ENCODE measurements at regions not wholly inside any gene's neighbourhood (a gene's known extent, or its start where the extent isn't known, plus 50 kb on each side); places are given as distances from the start of the nearest gene placed in this dataset.

- H3K36me3 ChIP-seq: no peaks in the 10 kb centered on the region
- no peak overlapping the region for H3K4me3 ChIP-seq
- FAIRE-seq (no peak), DNase-seq (no peak), ATAC-seq (no peak)
- intact Hi-C loops (cut with DNase I): no loop called here
- no peaks in the 10 kb centered on the region for H3K9me3 ChIP-seq
- 59 to 63% methylated on average over 3 of the region's 3 CpGs for WGBS, 2 donors
- H3K27me3 ChIP-seq: no peaks in the 10 kb centered on the region
- no peaks in the 10 kb centered on the region for H3K4me1 ChIP-seq
- TF ChIP-seq, protein P1, sequence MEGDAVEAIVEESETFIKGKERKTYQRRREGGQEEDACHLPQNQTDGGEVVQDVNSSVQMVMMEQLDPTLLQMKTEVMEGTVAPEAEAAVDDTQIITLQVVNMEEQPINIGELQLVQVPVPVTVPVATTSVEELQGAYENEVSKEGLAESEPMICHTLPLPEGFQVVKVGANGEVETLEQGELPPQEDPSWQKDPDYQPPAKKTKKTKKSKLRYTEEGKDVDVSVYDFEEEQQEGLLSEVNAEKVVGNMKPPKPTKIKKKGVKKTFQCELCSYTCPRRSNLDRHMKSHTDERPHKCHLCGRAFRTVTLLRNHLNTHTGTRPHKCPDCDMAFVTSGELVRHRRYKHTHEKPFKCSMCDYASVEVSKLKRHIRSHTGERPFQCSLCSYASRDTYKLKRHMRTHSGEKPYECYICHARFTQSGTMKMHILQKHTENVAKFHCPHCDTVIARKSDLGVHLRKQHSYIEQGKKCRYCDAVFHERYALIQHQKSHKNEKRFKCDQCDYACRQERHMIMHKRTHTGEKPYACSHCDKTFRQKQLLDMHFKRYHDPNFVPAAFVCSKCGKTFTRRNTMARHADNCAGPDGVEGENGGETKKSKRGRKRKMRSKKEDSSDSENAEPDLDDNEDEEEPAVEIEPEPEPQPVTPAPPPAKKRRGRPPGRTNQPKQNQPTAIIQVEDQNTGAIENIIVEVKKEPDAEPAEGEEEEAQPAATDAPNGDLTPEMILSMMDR (IDR thresholded peaks at IDR 0.05): no peak
- H3K27ac ChIP-seq: no peak overlapping the region
Observed at GRCh38 chr2:6089474-6089873, 397.3 kb downstream of the SOX11 start.

DNA sequence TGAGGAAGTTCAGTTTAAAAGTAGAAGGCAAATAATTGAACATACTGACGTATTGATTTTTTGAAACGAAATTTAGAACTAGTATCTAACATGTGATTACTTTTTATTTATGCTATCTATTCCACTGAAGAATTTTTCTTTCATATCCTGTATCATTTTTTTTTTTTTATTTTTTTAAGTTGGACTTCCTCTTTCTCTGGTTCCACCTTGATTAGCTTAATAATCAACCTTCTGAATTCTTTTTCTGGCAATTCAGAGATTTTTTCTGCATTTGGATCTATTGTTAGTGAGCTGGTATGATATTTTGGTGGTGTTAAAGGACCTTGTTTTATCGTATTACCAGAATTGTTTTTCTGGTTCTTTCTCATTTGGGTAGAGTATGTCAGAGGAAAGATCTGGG, 411.2 kb downstream of the SOX11 start:
- Histone ChIP-seq H3K27ac (no peak overlapping the region), H3K27me3 (no peaks in the 10 kb centered on the region), H3K4me3 (no peak overlapping the region), H3K4me1 (peaks cover 0 to 7% (median 6%) of the 10 kb centered on the region in 3 donors), H3K9me3 (no peaks in the 10 kb centered on the region), H3K36me3 (no peaks in the 10 kb centered on the region)
- intact Hi-C loops (cut with DNase I): no loop called here
- FAIRE-seq: no peak
- TF ChIP-seq, protein P1 (IDR thresholded peaks at IDR 0.05): no peak
- DNase-seq: no peak
- peak in 2 of 4 donors; percentile 35 to 51 for ATAC-seq
- WGBS, 2 donors: 36 to 37% methylated on average over 3 of the region's 3 CpGs

DNA sequence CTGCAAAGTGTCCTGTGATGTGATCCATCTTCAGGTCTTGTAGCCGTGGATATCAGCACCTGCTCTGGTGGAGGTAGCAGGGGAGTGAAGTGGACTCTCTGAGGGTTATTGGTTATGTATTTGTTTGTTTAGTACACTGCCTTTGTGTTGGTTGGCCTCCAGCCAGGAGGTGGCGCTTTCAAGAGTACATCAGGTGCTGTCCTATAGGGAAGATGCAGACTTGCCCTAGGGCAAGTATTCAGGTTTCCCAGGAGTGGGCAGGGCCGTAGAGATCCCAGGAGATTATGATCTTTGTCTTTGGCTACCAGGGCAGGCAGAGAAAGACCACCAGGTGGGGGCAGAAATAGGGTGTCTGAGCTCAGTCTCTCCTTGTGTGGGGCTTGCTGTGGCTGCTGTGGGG, 411.8 kb downstream of the SOX11 start:
- TF ChIP-seq, protein P1 (IDR thresholded peaks at IDR 0.05): no peak
- Histone ChIP-seq H3K4me3 (no peak overlapping the region), H3K36me3 (no peaks in the 10 kb centered on the region), H3K27me3 (no peaks in the 10 kb centered on the region), H3K9me3 (no peaks in the 10 kb centered on the region), H3K4me1 (peaks cover 0 to 7% (median 6%) of the 10 kb centered on the region in 3 donors), H3K27ac (no peak overlapping the region)
- DNase-seq (peak in 4 of 6 donors; percentile 3 to 52 (median 42)), ATAC-seq (peak in 3 of 4 donors; percentile 25 to 27 (median 26)), FAIRE-seq (no peak)
- intact Hi-C loops (cut with DNase I): no loop called here
- WGBS, 2 donors: 52 to 54% methylated on average over 3 of the region's 3 CpGs

DNA sequence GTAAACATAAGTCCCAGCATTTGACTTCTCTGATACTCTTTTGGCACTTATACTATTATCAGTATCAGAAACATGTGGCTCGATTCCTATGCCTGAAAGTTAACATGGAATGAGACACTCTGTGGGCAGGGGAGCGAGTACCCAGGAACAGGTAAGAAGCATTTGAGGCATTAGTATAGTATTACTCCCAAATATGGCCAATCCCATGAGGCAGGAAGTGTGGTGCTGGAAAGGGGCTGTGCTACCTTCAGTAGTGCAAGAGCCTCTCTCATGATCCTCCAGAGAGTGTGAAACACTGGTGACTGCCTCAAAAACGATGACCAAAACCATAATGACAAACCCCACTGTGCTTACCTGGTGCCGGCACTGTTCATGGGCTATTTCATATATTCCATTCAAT, 415.1 kb downstream of the SOX11 start:
- intact Hi-C loops (cut with DNase I): no loop called here
- ATAC-seq (no peak), DNase-seq (no peak), FAIRE-seq (no peak)
- no peak overlapping the region for H3K27ac ChIP-seq
- H3K36me3 ChIP-seq: no peaks in the 10 kb centered on the region
- WGBS, 2 donors: 70 to 74% methylated on average over 4 of the region's 4 CpGs
- H3K4me1 ChIP-seq: peaks cover 0 to 7% (median 6%) of the 10 kb centered on the region in 3 donors
- H3K27me3 ChIP-seq: no peaks in the 10 kb centered on the region
- TF ChIP-seq, protein P1 (IDR thresholded peaks at IDR 0.05): no peak
- H3K4me3 ChIP-seq: no peak overlapping the region
- no peaks in the 10 kb centered on the region for H3K9me3 ChIP-seq

DNA sequence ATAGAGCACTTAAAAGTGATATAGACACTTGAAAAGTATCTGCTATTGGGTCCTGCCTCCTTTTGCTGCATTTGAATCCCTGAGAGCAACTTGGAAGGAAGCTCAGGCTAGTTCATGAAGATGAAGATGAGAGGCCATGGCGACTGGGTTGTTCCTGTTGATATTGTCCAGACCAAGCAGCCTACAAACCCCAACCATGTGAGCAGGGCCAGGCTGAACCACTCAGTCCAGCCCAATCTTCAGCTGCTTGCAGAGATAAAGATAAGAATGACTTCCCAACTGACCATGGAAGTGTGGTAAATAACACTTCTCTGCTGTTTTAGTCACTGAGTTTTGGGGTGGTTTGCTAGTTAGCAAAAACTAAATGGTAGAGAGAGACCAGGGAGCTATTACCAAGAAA, 417.6 kb downstream of the SOX11 start:
- intact Hi-C loops (cut with DNase I): no loop called here
- H3K4me1 ChIP-seq: no peaks in the 10 kb centered on the region
- no peak overlapping the region for H3K4me3 ChIP-seq
- FAIRE-seq (no peak), DNase-seq (no peak), ATAC-seq (no peak)
- no peaks in the 10 kb centered on the region for H3K27me3 ChIP-seq
- TF ChIP-seq, protein P1 (IDR thresholded peaks at IDR 0.05): no peak
- H3K27ac ChIP-seq: no peak overlapping the region
- H3K9me3 ChIP-seq: no peaks in the 10 kb centered on the region
- no peaks in the 10 kb centered on the region for H3K36me3 ChIP-seq
- 67 to 75% methylated on average over 1 of the region's 1 CpG for whole genome bisulfite sequencing, 2 donors

All from pancreas (tissue), 10 donors.